SU-DHL-6 (cell line): ENCODE measurements at regions not wholly inside any gene's neighbourhood (a gene's known extent, or its start where the extent isn't known, plus 50 kb on each side); places are given as distances from the start of the nearest gene placed in this dataset.

Experiments
- CTCF ChIP-seq: fragments of 200-600 bp; sonication (generic); IDR thresholded peaks from one replicate; pipeline ENCODE4 v1.5.1; 2017; ENCODE audit warnings: antibody characterized with exemption, mild to moderate bottlenecking, low read length, moderate library complexity; ENCODE audit not compliant: insufficient read depth, poor library complexity, severe bottlenecking
- EZH2phosphoT487 ChIP-seq: fragments of 200-600 bp; sonication (generic), shearing (Covaris generic); conservative IDR thresholded peaks from 2 replicates; pipeline ENCODE4 v1.6.1; 2018; ENCODE audit warnings: mild to moderate bottlenecking, antibody characterized with exemption, low read length, moderate library complexity, mixed read lengths

- TF ChIP-seq CTCF (no peak), EZH2phosphoT487 (no peak)
These were observed 186.5 kb upstream of the HDAC4 start for GRCh38 chr2:239587311-239587731.
